DND-41 (cell line): ENCODE measurements at regions not wholly inside any gene's neighbourhood (a gene's known extent, or its start where the extent isn't known, plus 50 kb on each side); places are given as distances from the start of the nearest gene placed in this dataset.

ENCODE experiments used
- ATAC-seq: fragments of 200-7000 bp; cut with Tn5 transposase; 3 replicates; pipeline ENCODE4 v1.9.1; 2021; ENCODE audit warnings: low read depth; ENCODE audit not compliant: insufficient read depth
- DNase-seq: peaks from one replicate; pipeline ENCODE4 v3.0.0-alpha.2; 2020
- H2AFZ ChIP-seq: 2 replicates; pipeline ENCODE4 v1.6.0; 2012; ENCODE audit warnings: low read depth, low read length
- H3K27ac ChIP-seq: 2 replicates; pipeline ENCODE4 v1.5.1; 2012; ENCODE audit warnings: low read length, inconsistent platforms
- H3K27me3 ChIP-seq: fragments of 200-600 bp; sonication (generic); 2 replicates; pipeline ENCODE4 v1.6.0; 2012; ENCODE audit warnings: low read length, mild to moderate bottlenecking, inconsistent platforms; ENCODE audit not compliant: insufficient read depth, poor library complexity
- H3K36me3 ChIP-seq: 2 replicates; pipeline ENCODE4 v1.5.1; 2012; ENCODE audit warnings: low read length, inconsistent platforms; ENCODE audit not compliant: insufficient read depth
- H3K4me1 ChIP-seq: 2 replicates; pipeline ENCODE4 v1.5.1; 2012; ENCODE audit warnings: mild to moderate bottlenecking, low read length; ENCODE audit not compliant: insufficient read depth
- H3K4me2 ChIP-seq: 2 replicates; pipeline ENCODE4 v1.6.0; 2012; ENCODE audit warnings: mild to moderate bottlenecking, moderate library complexity, low read length, inconsistent platforms; ENCODE audit not compliant: insufficient read depth
- H3K4me3 ChIP-seq, 2 experiments: fragments of 200-600 bp in 1 of 2; shearing (Covaris generic) in 1 of 2; 2 replicates each; pipeline ENCODE4 v1.5.1; 2012 to 2016; ENCODE audit warnings: inconsistent platforms in 2 of 2, low read length in 2 of 2, mild to moderate bottlenecking in 2 of 2, low read depth in 1 of 2, moderate library complexity in 1 of 2
- H3K79me2 ChIP-seq: 2 replicates; pipeline ENCODE4 v1.6.0; 2012; ENCODE audit warnings: low read length, inconsistent platforms; ENCODE audit not compliant: insufficient read depth
- H3K9ac ChIP-seq: 2 replicates; pipeline ENCODE4 v1.6.0; 2012; ENCODE audit warnings: low read depth, mild to moderate bottlenecking, inconsistent platforms, low read length, moderate library complexity
- H3K9me3 ChIP-seq: 2 replicates; pipeline ENCODE4 v1.5.1; 2012; ENCODE audit warnings: low read length, moderate library complexity, mild to moderate bottlenecking, inconsistent platforms; ENCODE audit not compliant: insufficient read depth, severe bottlenecking
- H4K20me1 ChIP-seq: 2 replicates; pipeline ENCODE4 v1.6.0; 2012; ENCODE audit warnings: low read length; ENCODE audit not compliant: insufficient read depth
- CTCF ChIP-seq: IDR thresholded peaks from 2 replicates; pipeline ENCODE4 v1.5.1; 2012; ENCODE audit warnings: borderline replicate concordance, low read length, moderate library complexity, mild to moderate bottlenecking; ENCODE audit not compliant: poor library complexity, severe bottlenecking; ENCODE audit errors: extremely low read depth
- EZH2 ChIP-seq: IDR thresholded peaks from 3 replicates; pipeline ENCODE4 v1.6.1; 2012; ENCODE audit warnings: borderline replicate concordance, low read depth, mild to moderate bottlenecking, moderate library complexity, low read length, inconsistent platforms; ENCODE audit not compliant: severe bottlenecking

GRCh38 chr12:34398366-34398705, 376.0 kb downstream of the ALG10 start:
- no peak for ATAC-seq
- Histone ChIP-seq H3K4me1 (no peaks in the 10 kb centered on the region), H4K20me1 (no peaks in the 10 kb centered on the region), H3K27me3 (no peaks in the 10 kb centered on the region), H3K27ac (no peak overlapping the region), H3K79me2 (no peaks in the 10 kb centered on the region), H3K36me3 (no peaks in the 10 kb centered on the region), H3K9ac (no peak overlapping the region), H3K4me2 (no peak overlapping the region), H3K4me3 (no peak overlapping the region), H3K9me3 (peaks cover 48% of the 10 kb centered on the region), H2AFZ (no peak overlapping the region)
- no peak for DNase-seq
- TF ChIP-seq EZH2: no peak
- no peak for TF ChIP-seq CTCF

GRCh38 chr12:34398706-34399630, 376.7 kb downstream of the ALG10 start:
- no peaks in the 10 kb centered on the region for H3K36me3 ChIP-seq
- ATAC-seq (no peak), DNase-seq (no peak)
- H4K20me1 ChIP-seq: no peaks in the 10 kb centered on the region
- H3K4me1 ChIP-seq: no peaks in the 10 kb centered on the region
- H3K27me3 ChIP-seq: no peaks in the 10 kb centered on the region
- no peaks in the 10 kb centered on the region for H3K79me2 ChIP-seq
- no peak overlapping the region for H3K4me2 ChIP-seq
- no peak overlapping the region for H3K9ac ChIP-seq
- peaks cover 50% of the 10 kb centered on the region for H3K9me3 ChIP-seq
- H2AFZ ChIP-seq: no peak overlapping the region
- H3K4me3 ChIP-seq: no peak overlapping the region
- no peak for TF ChIP-seq EZH2
- no peak for TF ChIP-seq CTCF
- no peak overlapping the region for H3K27ac ChIP-seq

GRCh38 chr12:34399631-34400410, 377.5 kb downstream of the ALG10 start:
- no peaks in the 10 kb centered on the region for H3K36me3 ChIP-seq
- no peak overlapping the region for H3K27ac ChIP-seq
- peaks cover 52% of the 10 kb centered on the region for H3K9me3 ChIP-seq
- TF ChIP-seq EZH2 (no peak), CTCF (no peak)
- H3K4me3 ChIP-seq: no peak overlapping the region
- H3K9ac ChIP-seq: no peak overlapping the region
- DNase-seq (no peak), ATAC-seq (no peak)
- no peaks in the 10 kb centered on the region for H3K79me2 ChIP-seq
- H3K27me3 ChIP-seq: no peaks in the 10 kb centered on the region
- H2AFZ ChIP-seq: no peak overlapping the region
- no peaks in the 10 kb centered on the region for H4K20me1 ChIP-seq
- no peak overlapping the region for H3K4me2 ChIP-seq
- no peaks in the 10 kb centered on the region for H3K4me1 ChIP-seq
